Neural cell (in vitro differentiated cells): ENCODE measurements at regions not wholly inside any gene's neighbourhood (a gene's known extent, or its start where the extent isn't known, plus 50 kb on each side); places are given as distances from the start of the nearest gene placed in this dataset.

Experiments used
- H2AFZ ChIP-seq: fragments of 200-600, 300-800 bp; sonication (generic), shearing (Covaris generic); 2 replicates; pipeline ENCODE4 v1.6.0; 2014; ENCODE audit warnings: low read depth, mild to moderate bottlenecking, antibody characterized with exemption, low read length, moderate library complexity
- H3F3A ChIP-seq: fragments of 200-600 bp; shearing (Covaris generic); 2 replicates; pipeline ENCODE4 v1.6.1; 2016; ENCODE audit warnings: mild to moderate bottlenecking, moderate library complexity, mixed read lengths, antibody characterized with exemption, low read length; ENCODE audit not compliant: insufficient read depth, poor library complexity, severe bottlenecking
- H3K27ac ChIP-seq: fragments of 200-600, 300-800 bp; sonication (generic), shearing (Covaris generic); 2 replicates; pipeline ENCODE4 v1.5.1; 2014; ENCODE audit warnings: mild to moderate bottlenecking, low read length, moderate library complexity
- H3K27me3 ChIP-seq: fragments of 300-800, 200-600 bp; sonication (generic), shearing (Covaris generic); 2 replicates; pipeline ENCODE4 v1.6.0; 2014; ENCODE audit warnings: mild to moderate bottlenecking, low read depth, low read length, moderate library complexity; ENCODE audit not compliant: insufficient read depth
- H3K36me3 ChIP-seq: fragments of 300-800, 200-600 bp; sonication (generic), shearing (Covaris generic); 2 replicates; pipeline ENCODE4 v1.5.1; 2014; ENCODE audit warnings: mild to moderate bottlenecking, antibody characterized with exemption, low read length, moderate library complexity; ENCODE audit not compliant: insufficient read depth
- H3K4me2 ChIP-seq: fragments of 300-800, 200-600 bp; sonication (generic), shearing (Covaris generic); 2 replicates; pipeline ENCODE4 v1.6.0; 2014; ENCODE audit warnings: mild to moderate bottlenecking, low read length
- H3K4me3 ChIP-seq: fragments of 300-800, 200-600 bp; sonication (generic), shearing (Covaris generic); 2 replicates; pipeline ENCODE4 v1.5.1; 2014; ENCODE audit warnings: mild to moderate bottlenecking, low read length, moderate library complexity
- H3K79me2 ChIP-seq: fragments of 200-600 bp; shearing (Covaris generic); replicated peaks from 2 replicates; pipeline ENCODE4 v1.6.0; 2014; ENCODE audit warnings: mild to moderate bottlenecking, low read length, moderate library complexity; ENCODE audit not compliant: insufficient read depth
- H3K9ac ChIP-seq: fragments of 300-800, 200-600 bp; sonication (generic), shearing (Covaris generic); 2 replicates; pipeline ENCODE4 v1.6.1; 2016; ENCODE audit warnings: mild to moderate bottlenecking, low read length, mixed read lengths
- H3K9me2 ChIP-seq: fragments of 200-600 bp; shearing (Covaris generic); 2 replicates; pipeline ENCODE4 v1.6.1; 2016; ENCODE audit warnings: mild to moderate bottlenecking, low read length, mixed read lengths; ENCODE audit not compliant: insufficient read depth
- H3K9me3 ChIP-seq: fragments of 200-600, 300-800 bp; sonication (generic), shearing (Covaris generic); 2 replicates; pipeline ENCODE4 v1.6.1; 2016; ENCODE audit warnings: mild to moderate bottlenecking, mixed run types, low read length, moderate library complexity, mixed read lengths
- H4K20me1 ChIP-seq: fragments of 200-600 bp; shearing (Covaris generic); 2 replicates; pipeline ENCODE4 v1.6.1; 2016; ENCODE audit warnings: mild to moderate bottlenecking, mixed run types; ENCODE audit not compliant: insufficient read depth
- CTCF ChIP-seq: fragments of 450-650 bp; IDR thresholded peaks from 2 replicates; pipeline ENCODE4 v1.5.1; 2014; ENCODE audit warnings: antibody characterized with exemption, mild to moderate bottlenecking, moderate library complexity; ENCODE audit not compliant: poor library complexity, severe bottlenecking
- EP300 ChIP-seq: fragments of 450-650 bp; conservative IDR thresholded peaks from 2 replicates; pipeline ENCODE4 v1.6.1; 2014; ENCODE audit warnings: antibody characterized with exemption, mild to moderate bottlenecking, moderate library complexity; ENCODE audit not compliant: poor library complexity, severe bottlenecking
- EZH2 ChIP-seq: fragments of 200-600, 300-800 bp; shearing (Covaris generic), sonication (generic); IDR thresholded peaks from 2 replicates; pipeline ENCODE4 v1.6.1; 2014; ENCODE audit warnings: antibody characterized with exemption, low read length, borderline replicate concordance, mild to moderate bottlenecking; ENCODE audit not compliant: insufficient read depth, poor library complexity, severe bottlenecking
- MXI1 ChIP-seq: fragments of 450-650 bp; conservative IDR thresholded peaks from 2 replicates; pipeline ENCODE4 v1.6.1; 2014; ENCODE audit warnings: antibody characterized with exemption, mild to moderate bottlenecking; ENCODE audit not compliant: poor library complexity, severe bottlenecking
- POLR2AphosphoS5 ChIP-seq: IDR thresholded peaks from 2 replicates; pipeline ENCODE4 v1.6.1; 2012
- RAD21 ChIP-seq: fragments of 450-650 bp; conservative IDR thresholded peaks from 2 replicates; pipeline ENCODE4 v1.6.1; 2014; ENCODE audit warnings: antibody characterized with exemption, mild to moderate bottlenecking, moderate library complexity
- REST ChIP-seq: IDR thresholded peaks from 2 replicates; pipeline ENCODE4 v1.6.1; 2012; ENCODE audit warnings: borderline replicate concordance
- SMC3 ChIP-seq: fragments of 450-650 bp; conservative IDR thresholded peaks from 2 replicates; pipeline ENCODE4 v1.6.1; 2014; ENCODE audit warnings: antibody characterized with exemption, mild to moderate bottlenecking, moderate library complexity; ENCODE audit not compliant: poor library complexity
- TAF1 ChIP-seq: IDR thresholded peaks from 2 replicates; pipeline ENCODE4 v1.6.1; 2012; ENCODE audit warnings: low read depth

DNA sequence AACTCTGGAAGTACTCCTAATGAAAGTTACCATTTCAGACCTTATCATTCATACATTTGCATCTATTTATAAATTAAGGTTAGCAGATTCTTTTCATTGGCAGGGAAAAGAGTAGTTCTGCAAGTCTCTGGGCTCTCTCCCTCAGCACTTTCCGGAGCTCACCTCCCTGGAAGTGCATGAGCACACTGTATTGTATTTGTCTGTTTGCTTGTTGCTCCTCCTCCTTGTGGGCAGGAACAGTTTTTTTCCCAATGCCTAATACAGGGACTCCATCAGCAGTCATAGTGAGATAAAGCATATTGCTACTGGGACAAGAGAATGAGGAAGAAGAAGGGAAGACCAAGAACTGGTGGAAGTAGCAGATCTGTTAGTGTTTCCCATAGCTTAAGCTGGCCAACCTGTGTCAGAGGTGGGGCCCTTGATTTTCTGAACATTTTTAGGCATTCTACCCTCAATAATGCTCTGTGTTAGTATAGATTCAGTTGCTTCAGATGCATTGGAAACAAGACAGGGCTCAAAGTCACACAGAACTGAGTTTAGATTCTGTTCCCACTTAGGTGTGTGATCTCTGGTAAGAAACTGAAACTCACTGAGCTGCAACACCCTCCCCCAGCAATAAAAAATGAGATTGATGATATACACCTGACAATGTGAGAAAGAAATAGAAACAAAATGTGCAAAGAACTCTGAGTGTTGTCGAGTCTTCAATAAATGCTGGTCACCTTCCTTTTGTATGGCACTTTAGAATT, 407.8 kb downstream of the TUSC7 start:
- TF ChIP-seq EP300 (no peak), SMC3 (no peak), POLR2AphosphoS5 (no peak), REST (no peak), MXI1 (no peak), RAD21 (no peak), EZH2 (no peak), CTCF (no peak), TAF1 (no peak)
- no peaks in the 10 kb centered on the region for H3F3A ChIP-seq
- H3K36me3 ChIP-seq, result no peaks in the 10 kb centered on the region
- no peaks in the 10 kb centered on the region for H4K20me1 ChIP-seq
- H3K9me2 ChIP-seq, result no peaks in the 10 kb centered on the region
- H3K4me2 ChIP-seq, result no peak overlapping the region
- H3K9ac ChIP-seq, result no peak overlapping the region
- H3K4me3 ChIP-seq, result no peak overlapping the region
- no peak overlapping the region for H2AFZ ChIP-seq
- no peaks in the 10 kb centered on the region for H3K9me3 ChIP-seq
- no peaks in the 10 kb centered on the region for H3K79me2 ChIP-seq
- H3K27ac ChIP-seq, result no peak overlapping the region
- H3K27me3 ChIP-seq, result no peaks in the 10 kb centered on the region

DNA sequence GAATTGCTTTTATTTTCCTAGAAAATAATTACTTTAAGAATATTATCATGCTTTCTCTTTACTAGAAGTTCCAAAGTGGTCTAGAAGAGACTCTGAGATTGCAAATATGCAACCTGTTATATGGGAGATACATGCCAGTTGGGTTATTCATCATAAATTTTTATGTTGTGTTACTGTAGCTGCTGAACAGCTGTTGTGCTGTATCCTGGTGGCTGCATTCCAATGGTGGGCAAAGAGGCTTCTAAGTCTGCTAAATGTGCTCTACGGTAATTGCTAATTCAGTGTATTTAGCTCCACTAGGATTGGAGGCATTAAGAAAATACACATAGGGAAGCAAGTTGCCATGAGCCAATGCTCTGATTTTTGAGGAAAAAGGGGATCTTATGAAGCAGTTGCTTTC, 409.0 kb downstream of the TUSC7 start:
- no peak overlapping the region for H3K9ac ChIP-seq
- TF ChIP-seq CTCF (no peak), MXI1 (no peak)
- no peak overlapping the region for H3K4me2 ChIP-seq
- no peak overlapping the region for H3K4me3 ChIP-seq
- H3K27me3 ChIP-seq, result no peaks in the 10 kb centered on the region
- no peak overlapping the region for H2AFZ ChIP-seq
- no peaks in the 10 kb centered on the region for H3K9me2 ChIP-seq
- H3F3A ChIP-seq, result no peaks in the 10 kb centered on the region
- H3K27ac ChIP-seq, result no peak overlapping the region
- H3K36me3 ChIP-seq, result no peaks in the 10 kb centered on the region
- H3K79me2 ChIP-seq, result no peaks in the 10 kb centered on the region
- no peaks in the 10 kb centered on the region for H4K20me1 ChIP-seq
- H3K9me3 ChIP-seq, result no peaks in the 10 kb centered on the region
